Keratinocyte (primary cell): ENCODE measurements at regions not wholly inside any gene's neighbourhood (a gene's known extent, or its start where the extent isn't known, plus 50 kb on each side); places are given as distances from the start of the nearest gene placed in this dataset.
"Not testable (repeated sequence)": the region's sequence is repeated elsewhere in the genome, so short reads cannot be mapped to it uniquely, and the experiment has no call there.

Experiments
- EZH2 ChIP-seq: IDR thresholded peaks from one replicate; pipeline ENCODE4 v1.6.1; 2012; ENCODE audit warnings: inconsistent platforms, mild to moderate bottlenecking, low read length, moderate library complexity
- TF ChIP-seq, protein P1 (sequence below), 3 experiments: IDR thresholded peaks in 1 of 3; conservative IDR thresholded peaks in 1 of 3; optimal IDR thresholded peaks in 1 of 3; 2 replicates in 2 of 3; 3 replicates in 1 of 3; pipeline versions ENCODE3 to v1.5.1; 2011; ENCODE audit warnings: low read length in 3 of 3, mild to moderate bottlenecking in 3 of 3, moderate library complexity in 2 of 3, control low read depth in 1 of 3, inconsistent platforms in 1 of 3; ENCODE audit not compliant: insufficient read depth in 2 of 3; ENCODE audit errors: extremely low read depth in 1 of 3

DNA sequence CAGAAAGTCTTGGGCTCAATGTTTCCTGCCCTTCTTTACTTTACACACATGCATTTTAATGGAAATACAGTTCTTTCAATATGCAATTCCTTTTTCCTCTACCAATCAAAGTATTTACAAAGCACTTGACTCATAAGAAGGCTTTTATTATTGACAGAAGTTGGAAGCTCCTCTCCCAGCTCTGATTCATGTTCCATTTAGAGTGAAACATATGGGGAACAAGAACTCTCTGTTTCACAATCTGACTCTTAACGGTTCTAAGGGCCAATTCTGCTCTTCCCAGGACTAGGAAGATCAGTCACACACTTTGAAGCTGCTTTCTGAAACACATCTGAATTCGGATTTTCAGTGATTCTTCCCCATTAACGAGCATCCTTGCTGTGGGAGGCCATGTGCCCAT lies 300.5 kb downstream of the ANAPC1 start:
- TF ChIP-seq, protein P1, sequence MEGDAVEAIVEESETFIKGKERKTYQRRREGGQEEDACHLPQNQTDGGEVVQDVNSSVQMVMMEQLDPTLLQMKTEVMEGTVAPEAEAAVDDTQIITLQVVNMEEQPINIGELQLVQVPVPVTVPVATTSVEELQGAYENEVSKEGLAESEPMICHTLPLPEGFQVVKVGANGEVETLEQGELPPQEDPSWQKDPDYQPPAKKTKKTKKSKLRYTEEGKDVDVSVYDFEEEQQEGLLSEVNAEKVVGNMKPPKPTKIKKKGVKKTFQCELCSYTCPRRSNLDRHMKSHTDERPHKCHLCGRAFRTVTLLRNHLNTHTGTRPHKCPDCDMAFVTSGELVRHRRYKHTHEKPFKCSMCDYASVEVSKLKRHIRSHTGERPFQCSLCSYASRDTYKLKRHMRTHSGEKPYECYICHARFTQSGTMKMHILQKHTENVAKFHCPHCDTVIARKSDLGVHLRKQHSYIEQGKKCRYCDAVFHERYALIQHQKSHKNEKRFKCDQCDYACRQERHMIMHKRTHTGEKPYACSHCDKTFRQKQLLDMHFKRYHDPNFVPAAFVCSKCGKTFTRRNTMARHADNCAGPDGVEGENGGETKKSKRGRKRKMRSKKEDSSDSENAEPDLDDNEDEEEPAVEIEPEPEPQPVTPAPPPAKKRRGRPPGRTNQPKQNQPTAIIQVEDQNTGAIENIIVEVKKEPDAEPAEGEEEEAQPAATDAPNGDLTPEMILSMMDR (optimal IDR thresholded peaks at IDR 0.05 in 1 of 3, IDR thresholded peaks at IDR 0.05 in 1 of 3, conservative IDR thresholded peaks at IDR 0.05 in 1 of 3; ENCODE audit: extremely low read depth in 1 of 3, insufficient read depth in 2 of 3, low read length in 3 of 3): not testable (repeated sequence)
- TF ChIP-seq EZH2: not testable (repeated sequence)
